ENCODE measurements at regions not wholly inside any gene's neighbourhood (a gene's known extent, or its start where the extent isn't known, plus 50 kb on each side); places are given as distances from the start of the nearest gene placed in this dataset.

DNA sequence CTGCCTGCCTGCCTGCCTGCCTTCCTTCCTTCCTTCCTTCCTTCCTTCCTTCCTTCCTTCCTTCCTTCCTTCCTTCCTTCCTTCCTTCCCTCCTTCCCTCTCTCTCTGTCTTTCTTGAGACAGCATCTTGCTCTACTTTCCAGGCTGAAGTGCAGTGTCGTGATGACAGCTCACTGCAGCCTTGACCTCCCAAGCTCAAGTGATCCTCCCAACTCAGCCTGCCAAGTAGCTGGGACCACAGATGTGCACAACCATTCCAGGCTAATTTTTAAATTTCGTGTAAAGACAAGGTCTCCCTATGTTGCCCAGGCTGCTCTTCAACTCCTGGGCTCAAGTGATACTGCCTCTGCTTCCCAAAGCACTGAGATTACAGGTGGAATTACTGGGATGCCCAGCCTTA, 328.2 kb upstream of the SORL1-AS1 start:
- H3K36me3 ChIP-seq (ENCODE audit: insufficient read depth, low read length): no peaks in the 10 kb centered on the region
- POLR2A ChIA-PET: interaction anchor here (0.6 to 0.7 kb wide), 2 partner anchors 222 to 529 kb away, joined by 4 to 5 read pairs; no protein-coding TSS in a partner anchor
- CTCF ChIA-PET (ENCODE audit: unreplicated experiment): no interaction called here
- H4K20me1 ChIP-seq (ENCODE audit: insufficient read depth, low read length): no peaks in the 10 kb centered on the region
- no peak overlapping the region for H2AFZ ChIP-seq (ENCODE audit: low read length)
- no peak for TF ChIP-seq EZH2phosphoT487 (IDR thresholded peaks at IDR 0.05; ENCODE audit: borderline replicate concordance, low read depth, low read length)
- TF ChIP-seq, protein P1, sequence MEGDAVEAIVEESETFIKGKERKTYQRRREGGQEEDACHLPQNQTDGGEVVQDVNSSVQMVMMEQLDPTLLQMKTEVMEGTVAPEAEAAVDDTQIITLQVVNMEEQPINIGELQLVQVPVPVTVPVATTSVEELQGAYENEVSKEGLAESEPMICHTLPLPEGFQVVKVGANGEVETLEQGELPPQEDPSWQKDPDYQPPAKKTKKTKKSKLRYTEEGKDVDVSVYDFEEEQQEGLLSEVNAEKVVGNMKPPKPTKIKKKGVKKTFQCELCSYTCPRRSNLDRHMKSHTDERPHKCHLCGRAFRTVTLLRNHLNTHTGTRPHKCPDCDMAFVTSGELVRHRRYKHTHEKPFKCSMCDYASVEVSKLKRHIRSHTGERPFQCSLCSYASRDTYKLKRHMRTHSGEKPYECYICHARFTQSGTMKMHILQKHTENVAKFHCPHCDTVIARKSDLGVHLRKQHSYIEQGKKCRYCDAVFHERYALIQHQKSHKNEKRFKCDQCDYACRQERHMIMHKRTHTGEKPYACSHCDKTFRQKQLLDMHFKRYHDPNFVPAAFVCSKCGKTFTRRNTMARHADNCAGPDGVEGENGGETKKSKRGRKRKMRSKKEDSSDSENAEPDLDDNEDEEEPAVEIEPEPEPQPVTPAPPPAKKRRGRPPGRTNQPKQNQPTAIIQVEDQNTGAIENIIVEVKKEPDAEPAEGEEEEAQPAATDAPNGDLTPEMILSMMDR (conservative IDR thresholded peaks at IDR 0.05; ENCODE audit: low read length): no peak
- no peak overlapping the region for H3K4me2 ChIP-seq (ENCODE audit: low read length)
- DNase-seq (ENCODE audit: low spot score): no peak
- intact Hi-C loops (cut with micrococcal nuclease; ENCODE audit: unreplicated experiment): no loop called here
- no peak overlapping the region for H3K27ac ChIP-seq (ENCODE audit: low read depth, low read length, poor library complexity, severe bottlenecking)
- H3K9me2 ChIP-seq (ENCODE audit: insufficient read depth, low read length): no peaks in the 10 kb centered on the region
- BruUV-seq (replicated peaks): no TSS peak
- H3K4me1 ChIP-seq (ENCODE audit: insufficient read depth, low read length, poor library complexity, severe bottlenecking): no peaks in the 10 kb centered on the region
- H3K4me3 ChIP-seq (ENCODE audit: low read depth, low read length, poor library complexity, severe bottlenecking): no peak overlapping the region
- H3K9me3 ChIP-seq (ENCODE audit: low read length): no peaks in the 10 kb centered on the region
- no peaks in the 10 kb centered on the region for H3K79me2 ChIP-seq (ENCODE audit: insufficient read depth, low read depth, low read length)

DNA sequence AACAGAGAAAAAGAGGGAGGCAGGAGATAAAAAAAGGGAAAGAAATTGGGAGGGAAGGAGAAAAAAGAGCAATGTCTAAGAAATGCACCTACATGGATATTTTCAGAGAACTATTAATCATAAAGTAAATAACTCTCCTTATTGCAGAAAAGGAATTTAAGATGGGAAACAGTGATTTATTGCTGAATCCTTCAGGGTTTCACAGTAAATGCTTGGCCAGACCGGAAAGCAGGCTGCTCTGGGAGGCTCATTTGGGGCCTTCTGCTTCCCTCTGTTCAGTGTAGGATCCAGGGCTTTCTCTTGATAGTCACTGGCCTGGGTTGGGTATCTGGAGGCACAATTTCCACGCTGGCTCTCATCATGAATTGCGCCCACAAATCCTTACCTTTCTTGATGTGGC, 324.3 kb upstream of the SORL1-AS1 start:
- Histone ChIP-seq H2AFZ (ENCODE audit: low read length) (no peak overlapping the region), H3K36me3 (ENCODE audit: insufficient read depth, low read length) (no peaks in the 10 kb centered on the region), H3K4me1 (ENCODE audit: insufficient read depth, low read length, poor library complexity, severe bottlenecking) (no peaks in the 10 kb centered on the region), H3K4me2 (ENCODE audit: low read length) (no peak overlapping the region), H3K4me3 (ENCODE audit: low read depth, low read length, poor library complexity, severe bottlenecking) (no peak overlapping the region), H3K9me2 (ENCODE audit: insufficient read depth, low read length) (no peaks in the 10 kb centered on the region), H3K79me2 (ENCODE audit: insufficient read depth, low read depth, low read length) (no peaks in the 10 kb centered on the region), H3K27ac (ENCODE audit: low read depth, low read length, poor library complexity, severe bottlenecking) (no peak overlapping the region), H3K9me3 (ENCODE audit: low read length) (no peaks in the 10 kb centered on the region), H4K20me1 (ENCODE audit: insufficient read depth, low read length) (no peaks in the 10 kb centered on the region)
- BruUV-seq (replicated peaks): no TSS peak
- CTCF ChIA-PET (ENCODE audit: unreplicated experiment): no interaction called here
- POLR2A ChIA-PET: no interaction called here
- TF ChIP-seq, protein P1 (conservative IDR thresholded peaks at IDR 0.05; ENCODE audit: low read length): no peak
- TF ChIP-seq EZH2phosphoT487 (IDR thresholded peaks at IDR 0.05; ENCODE audit: borderline replicate concordance, low read depth, low read length): no peak
- intact Hi-C loops (cut with micrococcal nuclease; ENCODE audit: unreplicated experiment): no loop called here
- DNase-seq (ENCODE audit: low spot score): no peak

DNA sequence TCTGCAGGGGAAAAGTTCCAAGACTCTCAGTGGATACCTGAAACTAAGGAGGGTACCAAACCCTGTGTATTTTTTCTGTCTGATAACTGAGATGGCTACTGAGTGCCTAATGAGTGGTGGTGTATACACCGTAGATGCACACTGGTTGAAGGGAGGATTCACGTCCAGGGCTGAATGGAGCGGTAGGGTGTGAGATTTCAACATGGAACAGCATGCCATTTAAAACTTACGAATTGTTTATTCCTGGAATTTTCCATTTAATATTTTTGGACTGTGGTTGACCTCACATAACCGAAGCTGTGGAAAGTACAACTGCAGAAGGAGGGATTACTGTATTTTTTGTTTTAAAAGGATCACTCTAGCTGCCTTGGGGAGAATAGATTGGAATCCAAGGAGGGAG, 322.5 kb upstream of the SORL1-AS1 start:
- H3K27ac ChIP-seq (ENCODE audit: low read depth, low read length, poor library complexity, severe bottlenecking): no peak overlapping the region
- no peaks in the 10 kb centered on the region for H3K4me1 ChIP-seq (ENCODE audit: insufficient read depth, low read length, poor library complexity, severe bottlenecking)
- BruUV-seq (replicated peaks): no TSS peak
- CTCF ChIA-PET (ENCODE audit: unreplicated experiment): no interaction called here
- no peaks in the 10 kb centered on the region for H3K9me3 ChIP-seq (ENCODE audit: low read length)
- H3K9me2 ChIP-seq (ENCODE audit: insufficient read depth, low read length): no peaks in the 10 kb centered on the region
- H3K79me2 ChIP-seq (ENCODE audit: insufficient read depth, low read depth, low read length): no peaks in the 10 kb centered on the region
- no peaks in the 10 kb centered on the region for H3K36me3 ChIP-seq (ENCODE audit: insufficient read depth, low read length)
- no peak for TF ChIP-seq EZH2phosphoT487 (IDR thresholded peaks at IDR 0.05; ENCODE audit: borderline replicate concordance, low read depth, low read length)
- TF ChIP-seq, protein P1 (conservative IDR thresholded peaks at IDR 0.05; ENCODE audit: low read length): no peak
- H3K4me2 ChIP-seq (ENCODE audit: low read length): no peak overlapping the region
- no peak for DNase-seq (ENCODE audit: low spot score)
- H3K4me3 ChIP-seq (ENCODE audit: low read depth, low read length, poor library complexity, severe bottlenecking): no peak overlapping the region
- POLR2A ChIA-PET: interaction anchor here (0.6 to 0.7 kb wide), 2 partner anchors 9 to 220 kb away, joined by 3 read pairs; no protein-coding TSS in a partner anchor
- no peaks in the 10 kb centered on the region for H4K20me1 ChIP-seq (ENCODE audit: insufficient read depth, low read length)
- intact Hi-C loops (cut with micrococcal nuclease; ENCODE audit: unreplicated experiment): no loop called here
- no peak overlapping the region for H2AFZ ChIP-seq (ENCODE audit: low read length)
